HCT116 (cell line): ENCODE measurements at regions not wholly inside any gene's neighbourhood (a gene's known extent, or its start where the extent isn't known, plus 50 kb on each side); places are given as distances from the start of the nearest gene placed in this dataset.

Source experiments
- ATAC-seq: fragments of 200-7000 bp; cut with Tn5 transposase; 2 replicates; pipeline ENCODE4 v1.9.1; 2020; ENCODE audit warnings: mild to moderate bottlenecking, moderate library complexity
- BruUV-seq: library from RNA; stranded (reverse); fragments of 400-500 nt; replicated peaks from 2 replicates; lab custom pipeline; 2021; lab: Mats Ljungman, UMichigan
- CTCF ChIA-PET: fragments of 300-600 bp; sonication (Branson Sonifier 250); formaldehyde crosslinking; loops from one replicate; lab custom pipeline; 2021; ENCODE audit warnings: antibody characterized with exemption; lab: Charles Lee
- POLR2A ChIA-PET: fragments of 300-600, 350-600 bp; sonication (Branson Sonifier 250); formaldehyde crosslinking; loops from one replicate; lab custom pipeline; 2021; ENCODE audit warnings: antibody characterized with exemption; lab: Charles Lee
- RAD21 ChIA-PET, 2 experiments: fragments of 300-600 bp; sonication (Branson Sonifier 250); formaldehyde crosslinking; loops; one replicate each; lab custom pipeline; 2023; ENCODE audit warnings: low total read pairs in 2 of 2; ENCODE audit not compliant: uncharacterized antibody in 2 of 2, unreplicated experiment in 2 of 2, low non-redundant PET in 1 of 2; lab: Charles Lee
- DNase-seq: peaks from one replicate; pipeline ENCODE4 v3.0.0-alpha.2; 2010; ENCODE audit warnings: low read depth, low spot score
- H2AFZ ChIP-seq: fragments of 200-600 bp; shearing (Covaris generic), sonication (generic); 2 replicates; pipeline ENCODE4 v1.6.1; 2017; ENCODE audit warnings: low read depth, mixed run types, mixed read lengths, antibody characterized with exemption, low read length; ENCODE audit not compliant: poor library complexity, severe bottlenecking
- H3K27ac ChIP-seq: 2 replicates; pipeline ENCODE4 v1.5.1; 2012; ENCODE audit warnings: low read depth, low read length
- H3K27me3 ChIP-seq: fragments of 200-600 bp; sonication (generic); 2 replicates; pipeline ENCODE4 v1.6.1; 2016; ENCODE audit warnings: mixed run types, low read length, mixed read lengths; ENCODE audit not compliant: insufficient read depth
- H3K36me3 ChIP-seq, 2 experiments: fragments of 200-500 bp in 1 of 2; fragments of 200-600 bp in 1 of 2; sonication (Bioruptor generic) in 1 of 2; sonication (generic) in 1 of 2; 2 replicates each; pipeline versions ENCODE4 v1.5.1 to v1.6.1; 2014 to 2016; ENCODE audit warnings: low read length in 2 of 2, inconsistent platforms in 1 of 2, mixed read lengths in 1 of 2, mixed run types in 1 of 2; ENCODE audit not compliant: insufficient read depth in 2 of 2, control insufficient read depth in 1 of 2
- H3K4me1 ChIP-seq, 2 experiments: fragments of 200-600 bp in 1 of 2; sonication (generic) in 1 of 2; 2 replicates each; pipeline versions ENCODE4 v1.5.1 to v1.6.1; 2012 to 2017; ENCODE audit warnings: low read length in 2 of 2, inconsistent platforms in 1 of 2, mild to moderate bottlenecking in 1 of 2, mixed read lengths in 1 of 2, mixed run types in 1 of 2, moderate library complexity in 1 of 2; ENCODE audit not compliant: insufficient read depth in 2 of 2, control insufficient read depth in 1 of 2
- H3K4me2 ChIP-seq: fragments of 200-600 bp; sonication (generic); 2 replicates; pipeline ENCODE4 v1.6.1; 2017; ENCODE audit warnings: mixed run types, low read length, mixed read lengths
- H3K4me3 ChIP-seq, 2 experiments: fragments of 200-600 bp in 1 of 2; sonication (generic) in 1 of 2; replicated peaks in 1 of 2; 2 replicates each; pipeline ENCODE4 v1.5.1; 2011 to 2016; ENCODE audit warnings: low read length in 2 of 2, control low read depth in 1 of 2, low read depth in 1 of 2, mild to moderate bottlenecking in 1 of 2, mixed read lengths in 1 of 2, mixed run types in 1 of 2
- H3K79me2 ChIP-seq: fragments of 200-600 bp; sonication (generic); 2 replicates; pipeline ENCODE4 v1.6.1; 2017; ENCODE audit warnings: mild to moderate bottlenecking, mixed run types, low read length, moderate library complexity, mixed read lengths; ENCODE audit not compliant: insufficient read depth
- H3K9ac ChIP-seq: fragments of 200-600 bp; sonication (generic); 2 replicates; pipeline ENCODE4 v1.6.1; 2016; ENCODE audit warnings: low read length, mixed read lengths
- H3K9me2 ChIP-seq: fragments of 200-600 bp; sonication (generic), shearing (Covaris generic); 2 replicates; pipeline ENCODE4 v1.6.1; 2017; ENCODE audit warnings: mixed run types, mild to moderate bottlenecking, moderate library complexity; ENCODE audit not compliant: insufficient read depth
- H3K9me3 ChIP-seq, 2 experiments: fragments of 200-500 bp in 1 of 2; fragments of 200-600 bp in 1 of 2; sonication (Bioruptor generic) in 1 of 2; sonication (generic) in 1 of 2; 2 replicates each; pipeline ENCODE4 v1.6.1; 2014 to 2017; ENCODE audit warnings: low read length in 2 of 2, mixed read lengths in 2 of 2, inconsistent platforms in 1 of 2, low read depth in 1 of 2, mild to moderate bottlenecking in 1 of 2, mixed run types in 1 of 2, moderate library complexity in 1 of 2; ENCODE audit not compliant: control insufficient read depth in 1 of 2, insufficient read depth in 1 of 2
- H4K20me1 ChIP-seq: fragments of 200-600 bp; sonication (generic), shearing (Covaris generic); 2 replicates; pipeline ENCODE4 v1.6.1; 2017; ENCODE audit warnings: mixed run types, mild to moderate bottlenecking, moderate library complexity; ENCODE audit not compliant: insufficient read depth
- CBX3 ChIP-seq: IDR thresholded peaks from 2 replicates; pipeline ENCODE4 v1.6.1; 2012; ENCODE audit warnings: low read depth
- FOSL1 ChIP-seq: IDR thresholded peaks from 2 replicates; pipeline ENCODE4 v1.6.1; 2012; ENCODE audit warnings: low read depth
- MAX ChIP-seq: IDR thresholded peaks from 2 replicates; pipeline ENCODE4 v1.6.1; 2012
- POLR2A ChIP-seq: IDR thresholded peaks from 2 replicates; pipeline ENCODE4 v1.7.0; 2011; ENCODE audit warnings: borderline replicate concordance; ENCODE audit not compliant: insufficient read depth, insufficient read length; ENCODE audit errors: extremely low read depth
- SIN3A ChIP-seq: IDR thresholded peaks from 2 replicates; pipeline ENCODE4 v1.6.1; 2012; ENCODE audit warnings: low read depth
- SP1 ChIP-seq: IDR thresholded peaks from 2 replicates; pipeline ENCODE4 v1.6.1; 2012; ENCODE audit warnings: low read depth
- YY1 ChIP-seq: IDR thresholded peaks from 2 replicates; pipeline ENCODE4 v1.6.1; 2011; ENCODE audit warnings: low read length, low read depth, moderate library complexity, mild to moderate bottlenecking; ENCODE audit not compliant: insufficient replicate concordance; ENCODE audit errors: extremely low read depth
- ZBTB33 ChIP-seq: IDR thresholded peaks from 2 replicates; pipeline ENCODE4 v1.6.1; 2011; ENCODE audit warnings: mild to moderate bottlenecking, low read length, moderate library complexity; ENCODE audit not compliant: insufficient replicate concordance; ENCODE audit errors: extremely low read depth
- intact Hi-C: fragments of 100-400 bp; cut with micrococcal nuclease; formaldehyde crosslinking; loops from 2 replicates; pipeline ENCODE4 v1.10.0; 2022

- CTCF ChIA-PET, result no interaction called here
- no peak overlapping the region for H2AFZ ChIP-seq
- H3K9me3 ChIP-seq, result no peaks in the 10 kb centered on the region
- RAD21 ChIA-PET, result no interaction called here
- H3K4me3 ChIP-seq, result no peak overlapping the region
- DNase-seq, result no peak
- H3K27ac ChIP-seq, result no peak overlapping the region
- no peaks in the 10 kb centered on the region for H3K4me1 ChIP-seq
- H3K36me3 ChIP-seq, result no peaks in the 10 kb centered on the region
- no peak for TF ChIP-seq ZBTB33
- TF ChIP-seq SIN3A, result no peak
- TF ChIP-seq SP1, result no peak
- TF ChIP-seq MAX, result no peak
- no peak for TF ChIP-seq CBX3
- TF ChIP-seq FOSL1, result no peak
- TF ChIP-seq POLR2A, result no peak
- no peak for TF ChIP-seq YY1
- H3K79me2 ChIP-seq, result no peaks in the 10 kb centered on the region
- H3K4me2 ChIP-seq, result no peak overlapping the region
- H4K20me1 ChIP-seq, result no peaks in the 10 kb centered on the region
- intact Hi-C loops, result no loop called here
- POLR2A ChIA-PET, result no interaction called here
- BruUV-seq, result no TSS peak
- no peaks in the 10 kb centered on the region for H3K9me2 ChIP-seq
- H3K27me3 ChIP-seq, result no peaks in the 10 kb centered on the region
- H3K9ac ChIP-seq, result no peak overlapping the region
- no peak for ATAC-seq
Measured at GRCh38 chr10:130726996-130727725, 584.4 kb downstream of the TCERG1L start.
